NCI-H2029 treated with DMSO at 0.1 percent for 48 hours (cell line): ENCODE measurements at regions not wholly inside any gene's neighbourhood (a gene's known extent, or its start where the extent isn't known, plus 50 kb on each side); places are given as distances from the start of the nearest gene placed in this dataset.

Experiments used
- DNase-seq: peaks from one replicate; lab custom pipeline; 2025; lab: John Stamatoyannopoulos, UW

DNA sequence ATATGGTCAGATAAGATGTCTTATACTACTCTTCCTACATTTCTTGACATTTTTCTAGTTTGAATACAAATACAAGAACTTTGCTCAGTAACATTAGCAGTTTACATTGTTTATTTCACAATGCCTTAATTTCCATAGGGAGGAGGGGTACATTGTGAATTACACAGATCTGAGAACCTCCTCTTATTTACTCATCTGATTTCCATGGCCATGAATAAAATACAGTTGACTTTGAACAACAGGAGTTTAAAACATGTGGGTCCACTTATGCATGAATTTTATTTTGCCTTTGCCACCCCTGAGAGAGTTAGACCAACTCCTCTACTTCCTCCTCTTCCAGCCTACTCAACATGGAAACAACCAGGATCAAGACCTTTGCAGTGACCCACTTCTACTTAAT is 67.7 kb downstream of the MGST1 start:
- no peak for DNase-seq

DNA sequence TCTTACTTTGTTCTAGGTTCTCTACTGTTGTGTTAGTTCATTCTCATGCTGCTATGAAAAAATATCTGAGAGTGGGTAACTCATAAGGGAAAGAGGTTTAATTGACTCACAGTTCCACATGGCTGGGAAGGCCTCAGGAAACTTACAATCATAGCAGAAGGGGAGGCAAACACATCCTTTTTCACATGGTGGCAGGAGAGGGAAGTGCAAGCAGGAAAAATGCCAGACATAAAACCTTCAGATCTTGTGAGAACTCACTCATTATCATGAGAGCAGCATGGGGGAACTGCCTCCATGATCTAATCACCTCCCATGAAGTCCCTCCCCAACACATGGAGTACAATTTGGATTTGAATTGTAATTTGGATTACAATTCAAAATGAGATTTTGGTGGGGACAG is 69.6 kb downstream of the MGST1 start:
- DNase-seq = no peak

- no peak for DNase-seq
Observed at GRCh38 chr12:16421806-16422205, 74.4 kb downstream of the MGST1 start.

DNA sequence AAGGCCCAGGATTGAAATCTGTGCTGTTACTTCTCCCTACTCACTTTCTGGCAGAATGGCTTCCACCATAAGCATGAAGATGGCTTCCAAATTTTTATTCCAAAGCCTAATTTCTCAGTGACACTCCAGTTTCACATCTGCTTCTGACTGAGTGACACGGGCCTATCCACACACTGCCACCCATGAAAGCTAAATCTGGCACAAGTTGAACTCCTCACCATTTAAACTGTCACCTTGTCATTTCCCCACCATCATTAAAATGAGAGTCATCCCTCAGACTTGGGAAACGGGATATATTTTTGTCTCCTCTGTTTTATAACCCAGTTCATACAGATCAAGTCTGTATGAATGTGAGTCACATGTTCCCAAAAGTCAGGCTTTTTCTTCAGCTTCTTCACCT is 77.1 kb downstream of the MGST1 start:
- no peak for DNase-seq

DNA sequence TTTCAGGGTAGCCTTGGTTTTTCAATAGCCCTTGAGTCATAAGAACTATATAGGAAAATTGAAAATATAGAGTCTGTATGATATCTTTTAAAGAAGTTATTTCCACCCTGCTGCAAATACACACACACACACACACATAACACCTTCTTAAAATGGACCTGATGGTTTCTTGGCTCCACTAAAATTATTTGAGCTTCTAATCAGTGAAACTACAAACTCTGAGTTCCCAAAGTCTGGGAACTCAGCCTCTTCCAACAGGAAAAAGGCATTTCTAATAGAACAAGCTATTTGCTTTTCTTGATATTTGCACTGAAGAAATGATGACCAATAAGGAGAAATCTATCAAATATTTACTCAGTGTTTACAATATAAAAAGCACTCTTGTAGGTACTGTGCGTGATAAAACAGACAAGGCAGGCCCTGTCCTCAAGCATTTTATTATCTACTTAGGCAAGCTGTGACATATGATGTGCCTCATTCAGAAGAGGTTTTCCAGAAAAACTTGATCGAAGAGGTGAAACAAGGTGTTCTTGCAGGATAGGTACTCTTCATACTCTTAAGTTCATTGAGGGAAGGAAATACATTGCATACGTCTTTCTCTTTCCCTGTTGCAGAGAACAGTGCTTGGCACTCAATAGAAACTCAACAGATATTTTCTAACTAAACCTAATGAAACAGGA is 88.6 kb downstream of the MGST1 start:
- no peak for DNase-seq

DNA sequence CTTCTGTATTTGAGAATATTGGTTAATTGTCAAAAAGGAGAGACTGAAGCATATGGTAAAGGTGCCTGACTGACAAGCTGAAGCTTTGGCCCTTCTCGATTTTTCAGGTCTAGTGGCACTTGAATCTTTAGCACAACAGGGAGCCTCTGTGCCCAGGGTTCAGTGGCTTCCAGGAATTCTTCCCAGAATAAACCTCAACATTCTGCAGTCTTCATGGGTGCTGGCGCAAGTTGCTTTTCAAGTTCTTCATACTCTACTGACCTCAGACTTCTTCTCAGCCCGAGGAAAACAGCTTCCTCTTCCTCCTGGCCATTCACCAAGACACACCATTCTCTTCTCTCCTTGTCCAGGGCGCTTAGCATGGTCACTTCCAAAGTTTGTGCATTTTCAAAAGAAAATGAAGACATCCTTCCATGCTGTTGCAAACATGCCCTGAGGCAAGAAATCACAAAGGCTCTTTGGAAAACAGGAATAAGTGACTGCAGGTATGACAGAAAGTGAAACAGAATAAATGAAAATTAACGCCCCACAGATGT is 89.9 kb downstream of the MGST1 start:
- no peak for DNase-seq

DNA sequence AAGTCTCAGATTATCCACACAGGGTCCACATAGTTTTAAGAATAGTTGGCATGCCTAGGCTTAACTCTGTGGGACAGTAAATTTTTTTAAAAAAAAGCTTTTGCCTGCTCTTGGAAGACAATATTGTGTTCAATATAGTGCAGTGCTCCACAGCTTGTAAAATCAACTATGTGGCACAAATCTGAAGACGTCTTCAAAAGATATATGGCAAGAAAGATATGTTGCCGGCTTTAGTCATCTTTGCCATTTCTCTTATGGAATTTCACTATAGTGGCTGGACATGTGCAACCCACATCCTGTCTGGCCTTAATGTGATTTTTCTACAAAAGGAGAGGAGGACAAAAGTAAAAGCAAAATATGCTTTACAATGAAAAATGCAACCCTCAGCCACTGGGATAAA is 90.5 kb downstream of the MGST1 start:
- DNase-seq = no peak

DNA sequence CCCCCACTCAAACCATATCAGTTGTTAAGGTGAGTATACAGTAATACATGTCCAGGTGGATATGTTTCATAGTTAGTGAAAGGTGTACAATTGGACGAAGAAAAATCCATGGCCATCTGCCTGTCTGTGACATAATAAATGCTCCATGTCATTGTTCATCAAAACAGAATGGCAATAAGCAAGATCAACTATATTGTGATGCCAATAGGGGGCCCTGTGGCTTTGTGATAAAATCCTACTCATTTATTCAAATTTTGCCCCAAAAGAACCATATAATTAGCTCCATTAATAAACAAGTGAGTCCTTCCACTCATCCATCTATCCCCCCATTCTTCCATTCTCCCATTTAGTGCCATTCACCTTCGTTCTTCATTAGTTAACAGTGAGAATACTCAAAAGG is 102.0 kb downstream of the MGST1 start:
- DNase-seq = no peak

DNA sequence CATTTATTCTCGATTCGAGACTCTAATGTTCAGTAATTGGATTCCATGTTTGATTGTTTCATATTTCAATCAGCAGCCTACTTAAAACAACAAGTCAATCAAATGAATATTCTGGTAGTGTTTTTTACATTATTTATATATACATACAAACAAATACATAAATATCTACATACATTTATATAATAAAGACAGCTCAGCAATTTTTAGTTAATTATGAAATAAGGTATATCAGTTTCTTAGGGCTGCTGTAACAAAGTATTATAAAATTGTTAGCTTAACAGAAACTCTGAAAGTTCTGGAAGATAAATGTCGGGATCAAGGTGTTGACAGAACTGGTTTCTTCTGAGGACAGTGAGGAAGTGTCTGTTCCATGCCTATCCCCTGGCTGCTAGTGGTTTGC is 105.9 kb downstream of the MGST1 start:
- DNase-seq = no peak

- DNase-seq = no peak
Observed at GRCh38 chr12:16454481-16454880, 107.0 kb downstream of the MGST1 start.

- DNase-seq = no peak
Observed at GRCh38 chr12:16458521-16459078, 111.2 kb downstream of the MGST1 start.

DNA sequence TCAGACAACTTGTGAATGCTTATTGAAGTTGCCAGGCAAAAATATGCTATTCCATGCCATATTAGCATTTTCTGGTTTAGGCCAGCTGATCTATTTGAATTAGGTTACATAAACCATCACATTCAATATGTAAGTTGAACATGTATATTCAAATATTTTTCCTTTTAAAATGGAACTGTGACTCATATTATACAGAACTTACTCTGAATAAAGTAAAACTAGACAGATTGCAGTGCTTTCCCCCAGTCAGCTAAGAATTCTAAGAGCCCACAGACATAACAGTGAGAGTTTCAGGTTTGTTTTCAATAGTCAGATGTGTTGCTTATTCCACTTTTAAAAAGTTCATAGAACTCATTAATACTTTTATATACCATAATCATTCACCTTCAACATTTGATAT is 119.8 kb downstream of the MGST1 start:
- no peak for DNase-seq

- no peak for DNase-seq
Observed at GRCh38 chr12:16472631-16473030, 125.2 kb downstream of the MGST1 start.

DNA sequence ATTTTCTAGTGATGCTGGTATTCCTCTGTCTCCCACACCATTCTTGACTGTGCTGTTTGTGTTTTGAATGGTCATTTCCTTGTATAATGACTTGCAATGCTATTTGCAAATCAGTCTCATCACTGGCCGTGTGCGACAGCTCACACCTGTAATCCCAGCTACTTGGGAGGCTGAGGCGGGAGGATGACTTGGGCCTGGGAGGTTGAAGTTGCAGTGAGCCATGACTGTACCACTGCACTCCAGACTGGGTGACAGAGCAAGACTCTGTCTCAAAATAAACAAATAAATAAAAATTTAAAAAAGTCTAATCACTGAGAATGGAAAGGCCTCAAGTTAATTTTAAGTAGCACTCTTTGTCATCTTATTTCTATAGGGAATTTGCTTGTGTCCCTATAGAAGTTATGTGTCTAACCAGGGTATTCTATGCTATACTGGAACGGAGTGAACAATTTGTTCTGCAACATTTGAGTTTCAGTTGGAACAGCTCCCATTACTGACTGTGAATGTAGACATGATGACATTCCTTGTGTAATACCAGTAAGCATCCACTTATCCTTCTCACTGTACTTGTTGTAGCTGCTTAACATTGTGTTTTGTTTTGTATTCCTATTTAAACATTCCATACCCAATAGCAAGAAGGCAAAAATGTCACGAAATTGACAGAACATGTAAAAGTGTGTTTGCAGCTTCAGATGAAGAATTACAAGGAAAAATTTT is 126.3 kb downstream of the MGST1 start:
- DNase-seq = peak; percentile 13

DNA sequence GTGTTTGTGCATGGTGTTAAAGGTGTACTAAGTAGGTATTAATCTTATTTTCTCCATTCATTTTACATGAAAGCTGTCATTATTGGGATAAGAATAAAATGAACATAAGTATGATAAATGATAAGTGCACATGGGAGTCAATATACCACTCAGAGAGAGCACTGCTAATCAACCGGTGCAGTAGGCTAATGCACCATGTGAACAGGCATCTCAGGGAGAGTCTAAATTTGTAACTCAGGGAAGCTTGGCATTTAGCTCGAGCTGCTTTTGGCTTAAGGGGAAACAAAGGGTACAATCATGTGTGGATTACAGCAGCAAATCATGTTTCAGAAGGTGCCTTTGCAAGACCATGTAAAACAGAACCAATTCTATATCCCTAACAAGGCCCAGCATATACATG is 127.4 kb downstream of the MGST1 start:
- no peak for DNase-seq

- DNase-seq = peak; percentile 6
Observed at GRCh38 chr12:16475521-16475920, 128.1 kb downstream of the MGST1 start.

GRCh38 chr12:16482726-16483125 is 123.2 kb downstream of the LMO3 start:
- DNase-seq = no peak

- no peak for DNase-seq
Observed at GRCh38 chr12:16492240-16492639, 113.7 kb downstream of the LMO3 start.

DNA sequence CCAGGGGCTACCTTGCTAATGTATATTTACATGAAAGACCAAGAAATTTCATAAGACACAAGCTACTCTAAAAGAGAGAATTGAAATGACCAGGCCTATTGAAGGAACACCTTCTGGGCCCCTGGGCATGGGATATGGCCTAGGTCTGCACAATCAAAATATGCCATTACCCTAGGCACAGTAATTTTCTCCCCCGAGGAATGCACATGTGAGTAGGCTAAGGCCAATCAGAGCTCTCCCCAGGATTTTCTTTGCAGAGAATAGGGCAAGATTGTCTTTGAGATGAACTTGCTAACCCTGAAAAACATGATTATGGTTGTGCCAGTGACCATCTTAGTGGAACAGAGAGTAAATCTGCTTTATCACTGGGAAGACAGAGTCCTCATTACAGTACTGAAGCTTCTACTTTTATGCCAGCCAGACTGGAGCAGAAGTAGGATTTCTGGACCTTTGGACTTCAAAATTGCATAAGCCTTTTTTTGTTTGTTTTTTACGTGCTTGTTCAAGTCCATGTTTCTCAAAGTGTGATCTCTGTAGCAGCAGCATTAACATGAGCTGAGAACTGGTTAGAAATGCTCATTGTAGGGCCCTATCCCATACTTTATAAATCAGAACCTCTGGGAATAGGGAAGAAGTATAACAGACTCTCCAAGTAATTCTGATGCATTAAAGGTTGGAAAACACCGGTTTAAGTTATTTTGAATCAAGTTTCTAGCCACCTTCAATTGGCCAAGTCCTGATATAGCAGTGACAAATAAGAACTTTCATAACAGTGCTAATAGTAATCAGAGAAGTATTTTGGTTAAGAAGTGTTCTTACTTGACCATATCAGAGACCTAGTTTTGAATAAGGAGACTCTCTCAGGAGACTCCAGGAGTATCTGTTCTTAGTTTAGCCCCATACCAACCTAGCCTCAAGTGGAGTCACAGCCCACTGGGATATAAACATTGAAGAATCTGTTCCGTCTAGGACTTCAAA is 112.9 kb downstream of the LMO3 start:
- no peak for DNase-seq

DNA sequence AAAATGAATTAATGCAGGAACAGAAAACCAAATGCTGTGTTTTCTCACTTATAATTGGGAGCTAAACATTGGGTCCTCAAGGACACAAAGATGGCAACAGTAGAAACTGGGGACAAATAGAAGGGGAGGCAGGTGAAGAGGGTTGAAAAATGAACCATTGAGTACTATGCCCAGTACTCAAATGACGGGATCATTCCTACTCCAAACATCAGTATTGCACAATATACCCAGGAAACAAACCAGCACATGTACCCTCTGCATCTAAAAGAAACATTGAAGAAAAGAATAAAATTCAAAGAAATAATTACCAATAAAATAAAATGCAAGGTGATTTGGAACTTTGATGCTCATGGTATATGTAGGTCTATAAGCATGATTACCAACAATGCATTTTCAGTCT is 110.8 kb downstream of the LMO3 start:
- DNase-seq = no peak
